Liver (tissue), 7 donors: ENCODE measurements at regions not wholly inside any gene's neighbourhood (a gene's known extent, or its start where the extent isn't known, plus 50 kb on each side); places are given as distances from the start of the nearest gene placed in this dataset.

Experiments used
- DNase-seq: peaks from one replicate; pipeline ENCODE4 v3.0.0-alpha.2; 2017; ENCODE audit warnings: low spot score
- H3K27ac ChIP-seq, 2 donors: one replicate each; pipeline ENCODE4 v1.7.0; 2013; ENCODE audit warnings: inconsistent platforms in 2 of 2, low read length in 2 of 2, control low read depth in 1 of 2, low read depth in 1 of 2, mild to moderate bottlenecking in 1 of 2
- H3K27me3 ChIP-seq, 4 donors: one replicate each; pipeline versions ENCODE4 v1.6.1 to v1.7.0; 2013; ENCODE audit warnings: low read length in 3 of 4, inconsistent platforms in 1 of 4, mild to moderate bottlenecking in 1 of 4, moderate library complexity in 1 of 4; ENCODE audit not compliant: control insufficient read depth in 4 of 4, insufficient read depth in 4 of 4
- H3K36me3 ChIP-seq, 4 donors: one replicate each; pipeline versions ENCODE4 v1.6.1 to v1.7.0; 2013; ENCODE audit warnings: low read length in 3 of 4, mild to moderate bottlenecking in 3 of 4, low read depth in 1 of 4, moderate library complexity in 1 of 4; ENCODE audit not compliant: control insufficient read depth in 4 of 4, insufficient read depth in 3 of 4
- H3K4me1 ChIP-seq, 4 donors: one replicate each; pipeline versions ENCODE4 v1.6.1 to v1.7.0; 2013; ENCODE audit warnings: low read length in 3 of 4, mild to moderate bottlenecking in 3 of 4, moderate library complexity in 1 of 4; ENCODE audit not compliant: control insufficient read depth in 4 of 4, insufficient read depth in 4 of 4
- H3K4me3 ChIP-seq, 3 donors: one replicate each; pipeline versions ENCODE4 v1.6.1 to v1.7.0; 2013; ENCODE audit warnings: low read length in 3 of 3, control low read depth in 1 of 3, low read depth in 1 of 3, mild to moderate bottlenecking in 1 of 3
- H3K9ac ChIP-seq, 2 donors: one replicate each; pipeline ENCODE4 v1.7.0; 2013; ENCODE audit warnings: low read length in 2 of 2, mild to moderate bottlenecking in 2 of 2, moderate library complexity in 2 of 2, control low read depth in 1 of 2, low read depth in 1 of 2
- H3K9me3 ChIP-seq, 4 donors: one replicate each; pipeline versions ENCODE4 v1.6.1 to v1.7.0; 2013; ENCODE audit warnings: low read length in 3 of 4; ENCODE audit not compliant: control insufficient read depth in 4 of 4
- ATF3 ChIP-seq: IDR thresholded peaks from 2 replicates; pipeline ENCODE4 v1.6.1; 2016; ENCODE audit warnings: antibody characterized with exemption
- EGR1 ChIP-seq, 2 donors: IDR thresholded peaks; 2 replicates each; pipeline ENCODE4 v1.6.1; 2016 to 2018; ENCODE audit warnings: antibody characterized with exemption in 2 of 2, low read depth in 2 of 2
- FOXA1 ChIP-seq: IDR thresholded peaks from 2 replicates; pipeline ENCODE4 v1.6.1; 2016; ENCODE audit warnings: antibody characterized with exemption
- FOXA2 ChIP-seq: IDR thresholded peaks from 2 replicates; pipeline ENCODE4 v1.6.1; 2016; ENCODE audit warnings: antibody characterized with exemption
- GABPA ChIP-seq, 2 donors: IDR thresholded peaks in 1 of 2; conservative IDR thresholded peaks in 1 of 2; 2 replicates each; pipeline ENCODE4 v1.6.1; 2016; ENCODE audit warnings: antibody characterized with exemption in 2 of 2, mild to moderate bottlenecking in 1 of 2, moderate library complexity in 1 of 2
- HNF4A ChIP-seq, 2 donors: conservative IDR thresholded peaks; 2 replicates each; pipeline ENCODE4 v1.6.1; 2016; ENCODE audit warnings: antibody characterized with exemption in 2 of 2, mild to moderate bottlenecking in 2 of 2
- HNF4G ChIP-seq: IDR thresholded peaks from 2 replicates; pipeline ENCODE4 v1.6.1; 2016; ENCODE audit warnings: antibody characterized with exemption
- JUND ChIP-seq, 2 donors: IDR thresholded peaks; 2 replicates each; pipeline ENCODE4 v1.6.1; 2016; ENCODE audit warnings: antibody characterized with exemption in 2 of 2
- MAX ChIP-seq: IDR thresholded peaks from 2 replicates; pipeline ENCODE4 v1.6.1; 2016; ENCODE audit warnings: antibody characterized with exemption
- NR2F2 ChIP-seq: IDR thresholded peaks from 2 replicates; pipeline ENCODE4 v1.6.1; 2016; ENCODE audit warnings: antibody characterized with exemption
- RAD21 ChIP-seq, 2 donors: IDR thresholded peaks; 2 replicates each; pipeline ENCODE4 v1.6.1; 2016; ENCODE audit warnings: antibody characterized with exemption in 2 of 2, mild to moderate bottlenecking in 2 of 2
- REST ChIP-seq: IDR thresholded peaks from 2 replicates; pipeline ENCODE4 v1.6.1; 2016; ENCODE audit warnings: antibody characterized with exemption, mild to moderate bottlenecking
- SP1 ChIP-seq: IDR thresholded peaks from 2 replicates; pipeline ENCODE4 v1.6.1; 2018; ENCODE audit warnings: antibody characterized with exemption, mild to moderate bottlenecking
- TAF1 ChIP-seq: conservative IDR thresholded peaks from 2 replicates; pipeline ENCODE4 v1.6.1; 2016; ENCODE audit warnings: antibody characterized with exemption, mild to moderate bottlenecking
- YY1 ChIP-seq: IDR thresholded peaks from 2 replicates; pipeline ENCODE4 v1.6.1; 2016; ENCODE audit warnings: antibody characterized with exemption, mild to moderate bottlenecking
- ZBTB33 ChIP-seq: IDR thresholded peaks from 2 replicates; pipeline ENCODE4 v1.6.1; 2016; ENCODE audit warnings: antibody characterized with exemption
- whole genome bisulfite sequencing: extraction: QIAGEN DNeasy Blood & Tissue Kit; methylation state at CpG from one replicate; pipeline ENCODE4 v1.1.7; 2013; 5-methylcytosine and 5-hydroxymethylcytosine counted together
- donor health status: healthy.
- donor health status: healthy.
- donor health status: healthy.
- donor health status: healthy.

- TF ChIP-seq REST (no peak), RAD21 (IDR thresholded peaks at IDR 0.05) (no peak), YY1 (no peak), FOXA1 (no peak), ATF3 (no peak), HNF4A (conservative IDR thresholded peaks at IDR 0.05) (no peak), NR2F2 (no peak)
These were observed 81.2 kb upstream of the KLF12 start (continued) for GRCh38 chr13:74215420-74215819.

- WGBS, result 88% methylated on average over 5 of the region's 5 CpGs
- peaks cover 0 to 6% (median 1%) of the 10 kb centered on the region in 4 donors for H3K4me1 ChIP-seq
These were observed 80.1 kb upstream of the KLF12 start for GRCh38 chr13:74214321-74214720.

More at GRCh38 chr13:74214321-74214720, 80.1 kb upstream of the KLF12 start:
- no peak for DNase-seq
- no peak overlapping the region for H3K4me3 ChIP-seq
- no peak overlapping the region for H3K27ac ChIP-seq
- no peaks in the 10 kb centered on the region for H3K27me3 ChIP-seq
- H3K36me3 ChIP-seq, result no peaks in the 10 kb centered on the region
- TF ChIP-seq JUND (IDR thresholded peaks at IDR 0.05), result no peak
- no peak for TF ChIP-seq FOXA2
- no peak for TF ChIP-seq NR2F2
- TF ChIP-seq SP1, result no peak
- TF ChIP-seq HNF4A (conservative IDR thresholded peaks at IDR 0.05), result no peak
- no peak for TF ChIP-seq HNF4G
- TF ChIP-seq ATF3, result no peak
- TF ChIP-seq EGR1 (IDR thresholded peaks at IDR 0.05; ENCODE audit: low read depth in 2 of 2), result no peak
- TF ChIP-seq REST, result no peak
- TF ChIP-seq GABPA (IDR thresholded peaks at IDR 0.05 in 1 of 2, conservative IDR thresholded peaks at IDR 0.05 in 1 of 2), result no peak
- no peak for TF ChIP-seq YY1
- TF ChIP-seq ZBTB33, result no peak
- no peak for TF ChIP-seq MAX
- TF ChIP-seq FOXA1, result no peak
- no peak for TF ChIP-seq TAF1
- no peak for TF ChIP-seq RAD21 (IDR thresholded peaks at IDR 0.05)
- H3K9me3 ChIP-seq, result no peaks in the 10 kb centered on the region
- H3K9ac ChIP-seq, result no peak overlapping the region
